Stimulated activated naive B cell treated with anti-CD40 and anti-IgM and Interleukin-4, amounts not matched to agents 10 μg/mL and 1 μg/mL and 100 μg/mL, for 72 hours (primary cell): ENCODE measurements at regions not wholly inside any gene's neighbourhood (a gene's known extent, or its start where the extent isn't known, plus 50 kb on each side); places are given as distances from the start of the nearest gene placed in this dataset.

Experiments used
- ATAC-seq, 2 donors: fragments of 150-1000 bp; cut with Tn5 transposase; replicated peaks; 2 replicates each; pipeline ENCODE4 v1.10.0; 2021; ENCODE audit warnings: moderate library complexity in 1 of 2
- DNase-seq: peaks from one replicate; pipeline ENCODE4 v3.0.0; 2021
- H3K27ac Mint-ChIP-seq: one replicate; pipeline ENCODE4 v1.8.0; 2022; ENCODE audit warnings: mild to moderate bottlenecking, mixed read lengths
- H3K27me3 Mint-ChIP-seq, 2 donors: one replicate each; pipeline ENCODE4 v1.8.0; 2022; ENCODE audit warnings: mixed read lengths in 2 of 2
- H3K36me3 Mint-ChIP-seq, 2 donors: one replicate each; pipeline ENCODE4 v1.8.0; 2022; ENCODE audit warnings: mixed read lengths in 2 of 2, mild to moderate bottlenecking in 1 of 2
- H3K4me1 Mint-ChIP-seq, 2 donors: one replicate each; pipeline ENCODE4 v1.8.0; 2022; ENCODE audit warnings: mixed read lengths in 2 of 2, mild to moderate bottlenecking in 1 of 2
- H3K4me3 Mint-ChIP-seq, 2 donors: one replicate each; pipeline ENCODE4 v1.8.0; 2022; ENCODE audit warnings: mild to moderate bottlenecking in 2 of 2, mixed read lengths in 2 of 2, moderate library complexity in 1 of 2
- H3K9me3 Mint-ChIP-seq, 2 donors: one replicate each; pipeline ENCODE4 v1.8.0; 2022; ENCODE audit warnings: mixed read lengths in 2 of 2, mild to moderate bottlenecking in 1 of 2

GRCh38 chr4:108535757-108536156 lies 84.6 kb upstream of the RPL34 start:
- ATAC-seq = no peak
- DNase-seq = no peak
- peaks cover 12 to 19% of the 10 kb centered on the region in 2 donors for H3K4me1 Mint-ChIP-seq
- peaks cover 0 to 2% of the 10 kb centered on the region in 2 donors for H3K9me3 Mint-ChIP-seq
- H3K27me3 Mint-ChIP-seq = peaks cover 7 to 13% of the 10 kb centered on the region in 2 donors
- no peak overlapping the region for H3K4me3 Mint-ChIP-seq
- H3K36me3 Mint-ChIP-seq = no peaks in the 10 kb centered on the region
- no peak overlapping the region for H3K27ac Mint-ChIP-seq

- ATAC-seq = no peak
- Mint-ChIP-seq H3K4me1 (peaks cover 10 to 28% of the 10 kb centered on the region in 2 donors), H3K9me3 (peaks cover 0 to 2% of the 10 kb centered on the region in 2 donors), H3K4me3 (no peak overlapping the region), H3K27ac (no peak overlapping the region), H3K27me3 (peaks cover 7 to 13% of the 10 kb centered on the region in 2 donors), H3K36me3 (no peaks in the 10 kb centered on the region)
- no peak for DNase-seq
Measured at GRCh38 chr4:108533876-108534275, 86.5 kb upstream of the RPL34 start.

GRCh38 chr4:108533245-108533844 lies 87.0 kb upstream of the RPL34 start:
- Mint-ChIP-seq H3K27ac (no peak overlapping the region), H3K4me3 (no peak overlapping the region), H3K4me1 (peaks cover 12 to 31% of the 10 kb centered on the region in 2 donors), H3K27me3 (peaks cover 7 to 13% of the 10 kb centered on the region in 2 donors), H3K36me3 (no peaks in the 10 kb centered on the region), H3K9me3 (peaks cover 0 to 2% of the 10 kb centered on the region in 2 donors)
- DNase-seq (no peak), ATAC-seq (no peak)

- H3K9me3 Mint-ChIP-seq = peaks cover 0 to 1% of the 10 kb centered on the region in 2 donors
- peaks cover 7 to 9% of the 10 kb centered on the region in 2 donors for H3K27me3 Mint-ChIP-seq
- no peak overlapping the region for H3K27ac Mint-ChIP-seq
- no peak for DNase-seq
- peaks cover 17 to 37% of the 10 kb centered on the region in 2 donors for H3K4me1 Mint-ChIP-seq
- H3K36me3 Mint-ChIP-seq = peaks cover 0 to 1% of the 10 kb centered on the region in 2 donors
- no peak overlapping the region for H3K4me3 Mint-ChIP-seq
- no peak for ATAC-seq
Measured at GRCh38 chr4:108532738-108533137, 87.6 kb upstream of the RPL34 start.

GRCh38 chr4:108532187-108532586 lies 88.2 kb upstream of the RPL34 start:
- peaks cover 0 to 3% of the 10 kb centered on the region in 2 donors for H3K9me3 Mint-ChIP-seq
- H3K4me1 Mint-ChIP-seq = peaks cover 20 to 42% of the 10 kb centered on the region in 2 donors

GRCh38 chr4:108531461-108531860 lies 88.9 kb upstream of the RPL34 start:
- Mint-ChIP-seq H3K36me3 (peaks cover 0 to 1% of the 10 kb centered on the region in 2 donors), H3K27ac (no peak overlapping the region), H3K27me3 (peaks cover 7 to 9% of the 10 kb centered on the region in 2 donors), H3K4me1 (peaks cover 20 to 42% of the 10 kb centered on the region in 2 donors), H3K9me3 (peaks cover 0 to 3% of the 10 kb centered on the region in 2 donors), H3K4me3 (no peak overlapping the region)
- no peak for ATAC-seq
- no peak for DNase-seq

More at GRCh38 chr4:108532187-108532586, 88.2 kb upstream of the RPL34 start:
- Mint-ChIP-seq H3K27me3 (peaks cover 7 to 9% of the 10 kb centered on the region in 2 donors), H3K27ac (no peak overlapping the region), H3K4me3 (no peak overlapping the region), H3K36me3 (peaks cover 0 to 1% of the 10 kb centered on the region in 2 donors)
- ATAC-seq (no peak), DNase-seq (no peak)

- peaks cover 0 to 1% of the 10 kb centered on the region in 2 donors for H3K36me3 Mint-ChIP-seq
- H3K4me3 Mint-ChIP-seq = no peak overlapping the region
- peaks cover 20 to 42% of the 10 kb centered on the region in 2 donors for H3K4me1 Mint-ChIP-seq
- DNase-seq = no peak
- H3K27ac Mint-ChIP-seq = no peak overlapping the region
- peaks cover 7 to 9% of the 10 kb centered on the region in 2 donors for H3K27me3 Mint-ChIP-seq
- ATAC-seq = peak in 1 of 2 donors; percentile 39
- H3K9me3 Mint-ChIP-seq = peaks cover 3 to 6% of the 10 kb centered on the region in 2 donors
Measured at GRCh38 chr4:108529984-108530905, 90.1 kb upstream of the RPL34 start.

GRCh38 chr4:108529102-108529501 lies 91.3 kb upstream of the RPL34 start:
- Mint-ChIP-seq H3K4me3 (no peak overlapping the region), H3K27me3 (peaks cover 7 to 9% of the 10 kb centered on the region in 2 donors), H3K4me1 (peaks cover 20 to 42% of the 10 kb centered on the region in 2 donors), H3K36me3 (peaks cover 0 to 1% of the 10 kb centered on the region in 2 donors), H3K9me3 (peaks cover 3 to 6% of the 10 kb centered on the region in 2 donors), H3K27ac (no peak overlapping the region)
- DNase-seq (no peak), ATAC-seq (no peak)

GRCh38 chr4:108527723-108528122 lies 92.7 kb upstream of the RPL34 start:
- H3K27me3 Mint-ChIP-seq = no peaks in the 10 kb centered on the region
- no peak for DNase-seq
- H3K4me1 Mint-ChIP-seq = peaks cover 15 to 29% of the 10 kb centered on the region in 2 donors
- no peak overlapping the region for H3K27ac Mint-ChIP-seq
- H3K36me3 Mint-ChIP-seq = peaks cover 0 to 1% of the 10 kb centered on the region in 2 donors
- ATAC-seq = peak; percentile 34 to 44
- peaks cover 3 to 6% of the 10 kb centered on the region in 2 donors for H3K9me3 Mint-ChIP-seq
- no peak overlapping the region for H3K4me3 Mint-ChIP-seq

- no peak overlapping the region for H3K4me3 Mint-ChIP-seq
Measured at GRCh38 chr4:108520807-108521206, 99.6 kb upstream of the RPL34 start.

GRCh38 chr4:108519911-108520601 lies 100.3 kb upstream of the RPL34 start:
- H3K27me3 Mint-ChIP-seq = peaks cover 0 to 3% of the 10 kb centered on the region in 2 donors
- ATAC-seq = no peak
- no peak overlapping the region for H3K27ac Mint-ChIP-seq
- peaks cover 0 to 7% of the 10 kb centered on the region in 2 donors for H3K4me1 Mint-ChIP-seq
- DNase-seq = no peak
- no peak overlapping the region for H3K4me3 Mint-ChIP-seq
- H3K9me3 Mint-ChIP-seq = no peaks in the 10 kb centered on the region
- no peaks in the 10 kb centered on the region for H3K36me3 Mint-ChIP-seq

More at GRCh38 chr4:108520807-108521206, 99.6 kb upstream of the RPL34 start:
- no peaks in the 10 kb centered on the region for H3K9me3 Mint-ChIP-seq
- peaks cover 0 to 3% of the 10 kb centered on the region in 2 donors for H3K27me3 Mint-ChIP-seq
- no peak overlapping the region for H3K27ac Mint-ChIP-seq
- peaks cover 0 to 7% of the 10 kb centered on the region in 2 donors for H3K4me1 Mint-ChIP-seq
- no peaks in the 10 kb centered on the region for H3K36me3 Mint-ChIP-seq
- DNase-seq (no peak), ATAC-seq (no peak)

GRCh38 chr4:108519208-108519833 lies 101.1 kb upstream of the RPL34 start:
- H3K36me3 Mint-ChIP-seq = no peaks in the 10 kb centered on the region
- H3K4me3 Mint-ChIP-seq = no peak overlapping the region
- no peak for ATAC-seq
- no peak overlapping the region for H3K27ac Mint-ChIP-seq
- no peak for DNase-seq
- H3K9me3 Mint-ChIP-seq = no peaks in the 10 kb centered on the region
- peaks cover 0 to 3% of the 10 kb centered on the region in 2 donors for H3K27me3 Mint-ChIP-seq
- H3K4me1 Mint-ChIP-seq = peaks cover 0 to 7% of the 10 kb centered on the region in 2 donors

GRCh38 chr4:108512615-108513505 lies 107.5 kb upstream of the RPL34 start:
- Mint-ChIP-seq H3K9me3 (peaks cover under 1 to 2% of the 10 kb centered on the region in 2 donors), H3K4me3 (peak overlapping the region; percentile 50 to 58), H3K27ac (no peak overlapping the region), H3K36me3 (no peaks in the 10 kb centered on the region), H3K27me3 (peaks cover 11 to 13% of the 10 kb centered on the region in 2 donors), H3K4me1 (peaks cover 5 to 10% of the 10 kb centered on the region in 2 donors)
- DNase-seq (no peak), ATAC-seq (peak; percentile 41 to 53)
